NCI-H526 treated with DMSO at 0.1 percent for 48 hours (cell line): ENCODE measurements at regions not wholly inside any gene's neighbourhood (a gene's known extent, or its start where the extent isn't known, plus 50 kb on each side); places are given as distances from the start of the nearest gene placed in this dataset.
A peak's percentile ranks its signal among the peaks of the same experiment; 100 is the strongest.

Experiments
- DNase-seq: peaks from one replicate; lab custom pipeline; 2025; lab: John Stamatoyannopoulos, UW

GRCh38 chr14:26929361-26929760, 331.5 kb upstream of the NOVA1 start:
- DNase-seq = no peak

- DNase-seq = no peak
Observed at GRCh38 chr14:26930576-26930975, 332.7 kb upstream of the NOVA1 start.

GRCh38 chr14:26932606-26933005, 334.8 kb upstream of the NOVA1 start:
- DNase-seq = no peak

GRCh38 chr14:26933431-26933830, 335.6 kb upstream of the NOVA1 start:
- DNase-seq = no peak

GRCh38 chr14:26934151-26934550, 336.3 kb upstream of the NOVA1 start:
- no peak for DNase-seq

- DNase-seq = no peak
Observed at GRCh38 chr14:26935733-26936132, 337.9 kb upstream of the NOVA1 start.

- no peak for DNase-seq
Observed at GRCh38 chr14:26938054-26938453, 340.2 kb upstream of the NOVA1 start.

- DNase-seq = no peak
Observed at GRCh38 chr14:26939755-26940154, 341.9 kb upstream of the NOVA1 start.

- DNase-seq = no peak
Observed at GRCh38 chr14:26941521-26941920, 343.7 kb upstream of the NOVA1 start.

- no peak for DNase-seq
Observed at GRCh38 chr14:26947265-26947664, 349.4 kb upstream of the NOVA1 start.

- DNase-seq = no peak
Observed at GRCh38 chr14:26959437-26959836, 361.6 kb upstream of the NOVA1 start.

- peak; percentile 40 for DNase-seq
Observed at GRCh38 chr14:26959972-26960660, 362.3 kb upstream of the NOVA1 start.

- DNase-seq = no peak
Observed at GRCh38 chr14:26963711-26964110, 365.9 kb upstream of the NOVA1 start.

GRCh38 chr14:26965490-26965889, 367.7 kb upstream of the NOVA1 start:
- DNase-seq = no peak

GRCh38 chr14:26966908-26967307, 369.1 kb upstream of the NOVA1 start:
- no peak for DNase-seq

GRCh38 chr14:26974965-26975364, 377.1 kb upstream of the NOVA1 start:
- no peak for DNase-seq

GRCh38 chr14:26982071-26982470, 384.2 kb upstream of the NOVA1 start:
- DNase-seq = no peak

GRCh38 chr14:26984311-26985177, 386.7 kb upstream of the NOVA1 start:
- peak; percentile 57 for DNase-seq

GRCh38 chr14:26987744-26988363, 390.0 kb upstream of the NOVA1 start:
- DNase-seq = no peak

GRCh38 chr14:26990946-26991345, 393.1 kb upstream of the NOVA1 start:
- DNase-seq = no peak

GRCh38 chr14:26992403-26993115, 394.7 kb upstream of the NOVA1 start:
- no peak for DNase-seq

- no peak for DNase-seq
Observed at GRCh38 chr14:26993556-26993955, 395.7 kb upstream of the NOVA1 start.
